ENCODE measurements at regions not wholly inside any gene's neighbourhood (a gene's known extent, or its start where the extent isn't known, plus 50 kb on each side); places are given as distances from the start of the nearest gene placed in this dataset.

DNA sequence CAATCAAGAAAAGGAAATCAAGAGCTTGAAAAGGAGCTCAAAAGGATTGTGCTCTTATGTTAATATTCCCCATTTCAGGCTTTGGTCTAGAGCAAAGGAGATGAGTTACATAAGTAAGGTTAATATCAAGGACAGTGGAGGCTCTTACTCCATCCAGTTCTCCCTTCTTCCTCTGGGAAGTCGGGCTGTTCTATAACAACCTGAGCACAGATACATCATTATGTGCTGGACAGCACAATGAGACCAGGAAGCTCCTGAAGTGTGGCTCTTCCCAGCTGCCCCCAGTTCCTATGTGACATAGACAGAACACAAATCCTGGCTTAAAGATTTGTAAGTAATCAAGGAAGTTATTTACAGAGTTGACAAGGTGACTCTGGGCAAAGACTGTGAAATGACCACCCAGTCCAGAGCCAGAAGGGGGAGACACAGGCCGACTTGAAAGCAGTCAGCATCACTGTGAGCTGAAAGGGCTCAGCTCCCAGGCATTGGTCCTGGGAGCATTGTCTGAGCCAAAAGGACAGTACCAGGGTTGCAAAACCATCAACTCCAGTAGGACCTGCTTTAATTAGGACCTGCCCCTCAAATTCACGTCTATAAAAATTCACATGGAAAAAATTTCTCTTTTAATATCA is 917.6 kb upstream of the ACVR2A start:
- Histone ChIP-seq H3K27ac (no peak overlapping the region), H3K27me3 (no peaks in the 10 kb centered on the region), H3K36me3 (ENCODE audit: low read depth, missing control alignments) (no peaks in the 10 kb centered on the region), H3K4me1 (no peaks in the 10 kb centered on the region), H3K9me3 (no peaks in the 10 kb centered on the region), H3K4me3 (no peak overlapping the region)
- WGBS, 2 donors, result 42 to 46% methylated on average over 3 of the region's 3 CpGs
- DNase-seq, result peak; percentile 60
- TF ChIP-seq POLR2A (IDR thresholded peaks at IDR 0.05), result no peak
- TF ChIP-seq, protein P1, sequence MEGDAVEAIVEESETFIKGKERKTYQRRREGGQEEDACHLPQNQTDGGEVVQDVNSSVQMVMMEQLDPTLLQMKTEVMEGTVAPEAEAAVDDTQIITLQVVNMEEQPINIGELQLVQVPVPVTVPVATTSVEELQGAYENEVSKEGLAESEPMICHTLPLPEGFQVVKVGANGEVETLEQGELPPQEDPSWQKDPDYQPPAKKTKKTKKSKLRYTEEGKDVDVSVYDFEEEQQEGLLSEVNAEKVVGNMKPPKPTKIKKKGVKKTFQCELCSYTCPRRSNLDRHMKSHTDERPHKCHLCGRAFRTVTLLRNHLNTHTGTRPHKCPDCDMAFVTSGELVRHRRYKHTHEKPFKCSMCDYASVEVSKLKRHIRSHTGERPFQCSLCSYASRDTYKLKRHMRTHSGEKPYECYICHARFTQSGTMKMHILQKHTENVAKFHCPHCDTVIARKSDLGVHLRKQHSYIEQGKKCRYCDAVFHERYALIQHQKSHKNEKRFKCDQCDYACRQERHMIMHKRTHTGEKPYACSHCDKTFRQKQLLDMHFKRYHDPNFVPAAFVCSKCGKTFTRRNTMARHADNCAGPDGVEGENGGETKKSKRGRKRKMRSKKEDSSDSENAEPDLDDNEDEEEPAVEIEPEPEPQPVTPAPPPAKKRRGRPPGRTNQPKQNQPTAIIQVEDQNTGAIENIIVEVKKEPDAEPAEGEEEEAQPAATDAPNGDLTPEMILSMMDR (IDR thresholded peaks at IDR 0.05), result peak in 2 of 3 experiments; percentile 24 to 31
- intact Hi-C loops (cut with DNase I; ENCODE audit: low total_unique reads), result no loop called here

GRCh38 chr2:146918280-146918679 is 926.5 kb upstream of the ACVR2A start:
- Histone ChIP-seq H3K4me3 (no peak overlapping the region), H3K27me3 (no peaks in the 10 kb centered on the region), H3K4me1 (no peaks in the 10 kb centered on the region), H3K9me3 (no peaks in the 10 kb centered on the region), H3K27ac (no peak overlapping the region), H3K36me3 (ENCODE audit: low read depth, missing control alignments) (no peaks in the 10 kb centered on the region)
- intact Hi-C loops (cut with DNase I; ENCODE audit: low total_unique reads), result no loop called here
- no peak for TF ChIP-seq POLR2A (IDR thresholded peaks at IDR 0.05)
- TF ChIP-seq, protein P1 (IDR thresholded peaks at IDR 0.05), result no peak
- WGBS, 2 donors, result 74 to 83% methylated on average over 2 of the region's 2 CpGs
- no peak for DNase-seq

- no peak for DNase-seq
- Histone ChIP-seq H3K9me3 (no peaks in the 10 kb centered on the region), H3K27me3 (no peaks in the 10 kb centered on the region), H3K4me1 (no peaks in the 10 kb centered on the region), H3K4me3 (no peak overlapping the region), H3K27ac (no peak overlapping the region), H3K36me3 (ENCODE audit: low read depth, missing control alignments) (no peaks in the 10 kb centered on the region)
- 68 to 74% methylated on average over 1 of the region's 1 CpG for WGBS, 2 donors
- TF ChIP-seq, protein P1 (IDR thresholded peaks at IDR 0.05), result no peak
- TF ChIP-seq POLR2A (IDR thresholded peaks at IDR 0.05), result no peak
- intact Hi-C loops (cut with DNase I; ENCODE audit: low total_unique reads), result no loop called here
Measured at GRCh38 chr2:146917431-146918042, 927.3 kb upstream of the ACVR2A start.

DNA sequence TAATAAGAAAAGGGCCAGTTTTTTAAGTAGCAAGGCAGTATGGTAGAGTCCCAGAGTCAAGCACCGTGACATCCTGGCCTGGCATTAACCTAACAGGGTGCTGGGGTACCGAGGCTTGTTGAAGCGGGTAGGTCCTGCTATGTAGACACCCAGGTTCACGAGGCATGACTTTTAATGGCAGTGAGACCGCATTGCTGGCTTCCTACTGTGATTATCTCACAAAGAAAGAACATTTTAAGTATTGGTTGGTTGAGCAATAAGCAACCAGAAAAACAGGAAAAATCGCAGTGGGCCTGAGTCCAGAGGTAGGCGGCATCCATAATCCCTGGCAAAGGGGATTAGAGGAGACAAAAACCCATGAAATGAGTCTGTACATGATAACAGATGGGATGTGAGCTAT is 927.9 kb upstream of the ACVR2A start:
- H3K4me1 ChIP-seq, result no peaks in the 10 kb centered on the region
- intact Hi-C loops (cut with DNase I; ENCODE audit: low total_unique reads), result no loop called here
- H3K27me3 ChIP-seq, result no peaks in the 10 kb centered on the region
- no peak overlapping the region for H3K27ac ChIP-seq
- no peaks in the 10 kb centered on the region for H3K9me3 ChIP-seq
- no peak overlapping the region for H3K4me3 ChIP-seq
- no peaks in the 10 kb centered on the region for H3K36me3 ChIP-seq (ENCODE audit: low read depth, missing control alignments)
- TF ChIP-seq POLR2A (IDR thresholded peaks at IDR 0.05), result no peak
- TF ChIP-seq, protein P1 (IDR thresholded peaks at IDR 0.05), result no peak
- 85 to 91% methylated on average over 7 of the region's 7 CpGs for WGBS, 2 donors
- no peak for DNase-seq

- Histone ChIP-seq H3K4me3 (no peak overlapping the region), H3K4me1 (no peaks in the 10 kb centered on the region), H3K27me3 (no peaks in the 10 kb centered on the region), H3K9me3 (no peaks in the 10 kb centered on the region), H3K36me3 (ENCODE audit: low read depth, missing control alignments) (no peaks in the 10 kb centered on the region), H3K27ac (no peak overlapping the region)
- intact Hi-C loops (cut with DNase I; ENCODE audit: low total_unique reads), result no loop called here
- WGBS, 2 donors, result 88 to 96% methylated on average over 3 of the region's 3 CpGs
- TF ChIP-seq, protein P1 (IDR thresholded peaks at IDR 0.05), result no peak
- TF ChIP-seq POLR2A (IDR thresholded peaks at IDR 0.05), result no peak
- no peak for DNase-seq
Measured at GRCh38 chr2:146913476-146913875, 931.4 kb upstream of the ACVR2A start.

Measured in testis (tissue), 2 donors.